ENCODE measurements at regions not wholly inside any gene's neighbourhood (a gene's known extent, or its start where the extent isn't known, plus 50 kb on each side); places are given as distances from the start of the nearest gene placed in this dataset.

DNA sequence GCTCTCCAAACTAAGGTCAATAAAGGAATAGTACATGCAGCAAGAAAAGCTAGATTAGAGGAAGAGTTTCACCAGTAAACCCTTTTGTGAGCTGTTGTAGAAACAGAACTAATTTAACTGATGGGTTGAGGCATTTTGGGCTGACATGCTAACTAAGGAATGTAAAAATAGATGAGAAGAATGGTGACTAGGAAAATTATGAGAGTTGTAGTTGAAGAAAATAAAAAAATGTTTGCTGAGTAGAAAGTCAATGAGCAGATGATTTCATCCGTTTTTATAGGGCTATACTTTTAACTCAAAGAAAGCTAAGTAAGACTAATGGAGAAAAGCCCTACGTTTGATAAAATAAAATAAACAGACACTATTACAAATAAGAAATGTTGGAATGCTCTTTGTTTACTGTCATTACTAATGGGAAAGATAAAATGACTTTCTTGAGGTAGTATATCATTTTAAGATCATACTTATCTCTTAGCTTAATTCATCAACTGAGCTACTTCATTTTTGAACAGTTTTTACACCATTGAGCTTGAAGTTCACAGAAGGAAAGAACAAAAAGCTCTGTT, 209.4 kb upstream of the DPH6 start:
- intact Hi-C loops (cut with DNase I) = loop anchor here (10.0 kb wide), 3 partner anchors 241 to 1129 kb away; no protein-coding TSS in a partner anchor
- DNase-seq = no peak
- TF ChIP-seq POLR2A (IDR thresholded peaks at IDR 0.05) (no peak), EP300 (IDR thresholded peaks at IDR 0.05) (no peak), POLR2AphosphoS5 (IDR thresholded peaks at IDR 0.05) (no peak)
- TF ChIP-seq, protein P1, sequence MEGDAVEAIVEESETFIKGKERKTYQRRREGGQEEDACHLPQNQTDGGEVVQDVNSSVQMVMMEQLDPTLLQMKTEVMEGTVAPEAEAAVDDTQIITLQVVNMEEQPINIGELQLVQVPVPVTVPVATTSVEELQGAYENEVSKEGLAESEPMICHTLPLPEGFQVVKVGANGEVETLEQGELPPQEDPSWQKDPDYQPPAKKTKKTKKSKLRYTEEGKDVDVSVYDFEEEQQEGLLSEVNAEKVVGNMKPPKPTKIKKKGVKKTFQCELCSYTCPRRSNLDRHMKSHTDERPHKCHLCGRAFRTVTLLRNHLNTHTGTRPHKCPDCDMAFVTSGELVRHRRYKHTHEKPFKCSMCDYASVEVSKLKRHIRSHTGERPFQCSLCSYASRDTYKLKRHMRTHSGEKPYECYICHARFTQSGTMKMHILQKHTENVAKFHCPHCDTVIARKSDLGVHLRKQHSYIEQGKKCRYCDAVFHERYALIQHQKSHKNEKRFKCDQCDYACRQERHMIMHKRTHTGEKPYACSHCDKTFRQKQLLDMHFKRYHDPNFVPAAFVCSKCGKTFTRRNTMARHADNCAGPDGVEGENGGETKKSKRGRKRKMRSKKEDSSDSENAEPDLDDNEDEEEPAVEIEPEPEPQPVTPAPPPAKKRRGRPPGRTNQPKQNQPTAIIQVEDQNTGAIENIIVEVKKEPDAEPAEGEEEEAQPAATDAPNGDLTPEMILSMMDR (IDR thresholded peaks at IDR 0.05) = no peak
- Histone ChIP-seq H3K27me3 (no peaks in the 10 kb centered on the region), H3K27ac (no peak overlapping the region), H3K9me3 (no peaks in the 10 kb centered on the region), H3K36me3 (no peaks in the 10 kb centered on the region), H3K4me1 (peaks cover 0 to 20% (median 0%) of the 10 kb centered on the region in 4 donors), H3K4me3 (no peak overlapping the region)
- WGBS, 2 donors = 34 to 62% methylated on average over 2 of the region's 2 CpGs

DNA sequence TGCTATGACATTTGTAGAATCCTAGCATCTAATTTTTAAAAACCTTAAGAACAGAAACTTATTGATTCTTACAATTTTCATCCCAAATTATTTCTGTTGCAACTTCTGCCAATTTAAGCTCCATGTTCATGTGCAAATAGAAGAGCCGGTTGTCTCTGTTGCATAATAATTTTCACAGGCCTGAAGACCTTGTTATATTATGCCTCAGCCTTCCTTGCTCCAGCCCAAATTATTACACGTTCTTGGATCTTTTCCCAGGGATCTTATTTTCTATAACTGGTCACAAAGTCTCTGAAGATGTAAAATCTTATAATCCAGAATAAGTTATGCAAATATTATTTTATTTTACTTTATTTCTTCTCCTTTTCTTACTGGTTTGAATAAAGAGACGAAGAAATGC, 210.7 kb upstream of the DPH6 start:
- no peaks in the 10 kb centered on the region for H3K9me3 ChIP-seq
- intact Hi-C loops (cut with DNase I) = loop anchor here (10.0 kb wide), 3 partner anchors 242 to 1128 kb away; no protein-coding TSS in a partner anchor
- 59 to 73% methylated on average over 3 of the region's 3 CpGs for WGBS, 2 donors
- H3K27ac ChIP-seq = no peak overlapping the region
- H3K36me3 ChIP-seq = no peaks in the 10 kb centered on the region
- TF ChIP-seq, protein P1 (IDR thresholded peaks at IDR 0.05) = no peak
- TF ChIP-seq POLR2A (IDR thresholded peaks at IDR 0.05) (no peak), EP300 (IDR thresholded peaks at IDR 0.05) (no peak), POLR2AphosphoS5 (IDR thresholded peaks at IDR 0.05) (no peak)
- no peak overlapping the region for H3K4me3 ChIP-seq
- DNase-seq = no peak
- H3K27me3 ChIP-seq = no peaks in the 10 kb centered on the region
- peaks cover 0 to 20% (median 0%) of the 10 kb centered on the region in 4 donors for H3K4me1 ChIP-seq

DNA sequence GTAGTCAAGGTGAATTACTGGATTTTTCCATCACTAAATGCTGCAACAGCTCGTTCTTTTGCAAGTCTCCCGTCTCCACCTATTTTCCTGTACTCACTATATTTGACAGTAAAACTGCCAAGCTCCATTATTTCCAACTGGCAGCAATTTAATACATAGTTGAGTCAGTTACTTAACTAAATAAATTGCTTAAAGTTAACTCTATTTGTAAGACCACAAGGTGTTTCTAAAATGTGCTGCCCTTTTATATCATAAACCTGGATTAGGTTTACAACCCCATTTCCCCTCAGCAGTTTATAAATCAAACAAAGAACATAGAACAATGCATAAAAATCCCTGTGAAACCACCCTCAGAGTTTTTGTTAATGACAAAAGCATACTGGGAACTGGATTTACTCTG, 211.4 kb upstream of the DPH6 start:
- peaks cover 0 to 20% (median 0%) of the 10 kb centered on the region in 4 donors for H3K4me1 ChIP-seq
- intact Hi-C loops (cut with DNase I) = loop anchor here (10.0 kb wide), 3 partner anchors 243 to 1127 kb away; no protein-coding TSS in a partner anchor
- WGBS, 2 donors = 39 to 69% methylated on average over 2 of the region's 2 CpGs

DNA sequence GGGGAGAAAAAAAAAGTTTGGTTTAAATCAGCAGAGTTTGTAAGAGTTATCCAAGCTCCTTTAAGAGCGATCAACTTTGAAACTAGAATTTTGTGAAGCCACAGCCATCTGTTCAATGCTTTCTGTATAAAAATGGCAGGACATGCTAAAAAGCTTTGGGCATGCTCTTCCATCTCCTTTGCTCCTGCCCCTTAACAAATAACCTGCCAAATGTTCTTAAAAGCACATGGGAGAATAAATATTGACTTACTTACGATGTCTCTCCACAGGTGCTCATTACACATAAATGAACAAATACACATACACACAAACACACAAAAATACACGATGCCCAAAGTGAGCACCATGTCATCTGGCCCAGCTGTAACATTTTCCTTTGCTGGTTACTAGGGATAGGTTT, 211.8 kb upstream of the DPH6 start:
- intact Hi-C loops (cut with DNase I) = loop anchor here (10.0 kb wide), 3 partner anchors 243 to 1127 kb away; no protein-coding TSS in a partner anchor
- 39 to 75% methylated on average over 3 of the region's 3 CpGs for WGBS, 2 donors
- no peaks in the 10 kb centered on the region for H3K36me3 ChIP-seq

More for the DNA sequence above, 211.4 kb upstream of the DPH6 start:
- no peak for DNase-seq
- Histone ChIP-seq H3K36me3 (no peaks in the 10 kb centered on the region), H3K9me3 (no peaks in the 10 kb centered on the region), H3K4me3 (no peak overlapping the region), H3K27ac (no peak overlapping the region), H3K27me3 (no peaks in the 10 kb centered on the region)
- TF ChIP-seq, protein P1 (IDR thresholded peaks at IDR 0.05) = no peak
- TF ChIP-seq POLR2AphosphoS5 (IDR thresholded peaks at IDR 0.05) (no peak), EP300 (IDR thresholded peaks at IDR 0.05) (no peak), POLR2A (IDR thresholded peaks at IDR 0.05) (no peak)

More for the DNA sequence above, 211.8 kb upstream of the DPH6 start:
- no peak for DNase-seq
- Histone ChIP-seq H3K27me3 (no peaks in the 10 kb centered on the region), H3K4me1 (peaks cover 0 to 18% (median 0%) of the 10 kb centered on the region in 4 donors), H3K9me3 (no peaks in the 10 kb centered on the region), H3K4me3 (no peak overlapping the region), H3K27ac (no peak overlapping the region)
- no peak for TF ChIP-seq EP300 (IDR thresholded peaks at IDR 0.05)
- no peak for TF ChIP-seq POLR2AphosphoS5 (IDR thresholded peaks at IDR 0.05)
- TF ChIP-seq, protein P1 (IDR thresholded peaks at IDR 0.05) = no peak
- no peak for TF ChIP-seq POLR2A (IDR thresholded peaks at IDR 0.05)
